ENCODE measurements at regions not wholly inside any gene's neighbourhood (a gene's known extent, or its start where the extent isn't known, plus 50 kb on each side); places are given as distances from the start of the nearest gene placed in this dataset.

- TF ChIP-seq, protein P1, sequence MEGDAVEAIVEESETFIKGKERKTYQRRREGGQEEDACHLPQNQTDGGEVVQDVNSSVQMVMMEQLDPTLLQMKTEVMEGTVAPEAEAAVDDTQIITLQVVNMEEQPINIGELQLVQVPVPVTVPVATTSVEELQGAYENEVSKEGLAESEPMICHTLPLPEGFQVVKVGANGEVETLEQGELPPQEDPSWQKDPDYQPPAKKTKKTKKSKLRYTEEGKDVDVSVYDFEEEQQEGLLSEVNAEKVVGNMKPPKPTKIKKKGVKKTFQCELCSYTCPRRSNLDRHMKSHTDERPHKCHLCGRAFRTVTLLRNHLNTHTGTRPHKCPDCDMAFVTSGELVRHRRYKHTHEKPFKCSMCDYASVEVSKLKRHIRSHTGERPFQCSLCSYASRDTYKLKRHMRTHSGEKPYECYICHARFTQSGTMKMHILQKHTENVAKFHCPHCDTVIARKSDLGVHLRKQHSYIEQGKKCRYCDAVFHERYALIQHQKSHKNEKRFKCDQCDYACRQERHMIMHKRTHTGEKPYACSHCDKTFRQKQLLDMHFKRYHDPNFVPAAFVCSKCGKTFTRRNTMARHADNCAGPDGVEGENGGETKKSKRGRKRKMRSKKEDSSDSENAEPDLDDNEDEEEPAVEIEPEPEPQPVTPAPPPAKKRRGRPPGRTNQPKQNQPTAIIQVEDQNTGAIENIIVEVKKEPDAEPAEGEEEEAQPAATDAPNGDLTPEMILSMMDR (IDR thresholded peaks at IDR 0.05; ENCODE audit: insufficient read depth, low read length) = no peak
- no peak for TF ChIP-seq POLR2AphosphoS5 (IDR thresholded peaks at IDR 0.05; ENCODE audit: low read depth)
These were observed 357.2 kb upstream of the ZNF507 start for GRCh38 chr19:31988256-31988655.

Measured in HL-60 (cell line).